Astrocyte (in vitro differentiated cells and primary cell): ENCODE measurements at regions not wholly inside any gene's neighbourhood (a gene's known extent, or its start where the extent isn't known, plus 50 kb on each side); places are given as distances from the start of the nearest gene placed in this dataset.

ENCODE experiments used
- DNase-seq: peaks from one replicate; pipeline ENCODE4 v3.0.0-alpha.2; 2010; ENCODE audit warnings: low read depth
- FAIRE-seq: peaks from 2 replicates; lab custom pipeline; 2011; peaks lifted over from hg19 to GRCh38; lab: Jason Lieb, UNC
- H2AFZ ChIP-seq: 2 replicates; pipeline ENCODE4 v1.6.0; 2012; ENCODE audit warnings: low read depth, low read length, inconsistent platforms
- H3K27ac ChIP-seq: 2 replicates; pipeline ENCODE4 v1.5.1; 2011; ENCODE audit warnings: low read depth, low read length, inconsistent platforms
- H3K27me3 ChIP-seq: 2 replicates; pipeline ENCODE4 v1.6.0; 2011; ENCODE audit warnings: low read length, inconsistent platforms; ENCODE audit not compliant: insufficient read depth
- H3K36me3 ChIP-seq: 2 replicates; pipeline ENCODE4 v1.5.1; 2011; ENCODE audit warnings: low read length, inconsistent platforms; ENCODE audit not compliant: insufficient read depth
- H3K4me1 ChIP-seq: 2 replicates; pipeline ENCODE4 v1.5.1; 2011; ENCODE audit warnings: low read length, inconsistent platforms; ENCODE audit not compliant: insufficient read depth
- H3K4me2 ChIP-seq: 2 replicates; pipeline ENCODE4 v1.6.0; 2012; ENCODE audit warnings: low read length, inconsistent platforms
- H3K4me3 ChIP-seq: 2 replicates; pipeline ENCODE4 v1.5.1; 2011; ENCODE audit warnings: low read depth, mild to moderate bottlenecking, low read length, inconsistent platforms; ENCODE audit not compliant: insufficient read depth
- H3K79me2 ChIP-seq: 2 replicates; pipeline ENCODE4 v1.6.0; 2012; ENCODE audit warnings: mild to moderate bottlenecking, low read length, inconsistent platforms; ENCODE audit not compliant: insufficient read depth
- H3K9ac ChIP-seq: 2 replicates; pipeline ENCODE4 v1.6.0; 2012; ENCODE audit warnings: mild to moderate bottlenecking, low read length, inconsistent platforms
- H3K9me3 ChIP-seq: 2 replicates; pipeline ENCODE4 v1.5.1; 2012; ENCODE audit warnings: low read depth, mild to moderate bottlenecking, low read length, inconsistent platforms; ENCODE audit not compliant: insufficient read depth
- H4K20me1 ChIP-seq: 2 replicates; pipeline ENCODE4 v1.6.0; 2012; ENCODE audit warnings: low read length, inconsistent platforms; ENCODE audit not compliant: insufficient read depth
- H3K27ac Mint-ChIP-seq: one replicate; pipeline ENCODE4 v1.8.0; 2021; ENCODE audit warnings: mild to moderate bottlenecking, mixed read lengths; ENCODE audit not compliant: unreplicated experiment
- H3K27me3 Mint-ChIP-seq: one replicate; pipeline ENCODE4 v1.8.0; 2021; ENCODE audit warnings: low read depth, mixed read lengths; ENCODE audit not compliant: unreplicated experiment
- H3K36me3 Mint-ChIP-seq: one replicate; pipeline ENCODE4 v1.8.0; 2021; ENCODE audit warnings: low read depth, mixed read lengths; ENCODE audit not compliant: unreplicated experiment
- H3K4me1 Mint-ChIP-seq: one replicate; pipeline ENCODE4 v1.8.0; 2021; ENCODE audit warnings: low read depth, mixed read lengths; ENCODE audit not compliant: unreplicated experiment
- H3K4me3 Mint-ChIP-seq: one replicate; pipeline ENCODE4 v1.8.0; 2021; ENCODE audit warnings: mild to moderate bottlenecking, moderate library complexity, mixed read lengths; ENCODE audit not compliant: unreplicated experiment
- H3K9me3 Mint-ChIP-seq: one replicate; pipeline ENCODE4 v1.8.0; 2021; ENCODE audit warnings: mild to moderate bottlenecking, mixed read lengths; ENCODE audit not compliant: unreplicated experiment
- EZH2 ChIP-seq: IDR thresholded peaks from 2 replicates; pipeline ENCODE4 v1.6.1; 2012; ENCODE audit warnings: mild to moderate bottlenecking, low read length, inconsistent platforms; ENCODE audit not compliant: insufficient read depth
- TF ChIP-seq, protein P1 (sequence below): IDR thresholded peaks from 2 replicates; pipeline ENCODE4 v1.5.1; 2011; ENCODE audit warnings: low read depth, mild to moderate bottlenecking, inconsistent platforms, low read length, moderate library complexity; ENCODE audit not compliant: insufficient read depth

- Histone ChIP-seq H3K27me3 (peaks cover 2% of the 10 kb centered on the region), H4K20me1 (no peaks in the 10 kb centered on the region), H3K27ac (no peak overlapping the region), H3K9me3 (no peaks in the 10 kb centered on the region), H2AFZ (no peak overlapping the region), H3K4me2 (no peak overlapping the region), H3K36me3 (no peaks in the 10 kb centered on the region), H3K4me1 (no peaks in the 10 kb centered on the region), H3K79me2 (no peaks in the 10 kb centered on the region), H3K4me3 (no peak overlapping the region), H3K9ac (no peak overlapping the region)
- no peak for FAIRE-seq
- Mint-ChIP-seq H3K36me3 (peaks cover 2% of the 10 kb centered on the region), H3K27me3 (peaks cover 8% of the 10 kb centered on the region), H3K9me3 (peaks cover 3% of the 10 kb centered on the region), H3K4me3 (no peak overlapping the region), H3K27ac (no peak overlapping the region), H3K4me1 (no peaks in the 10 kb centered on the region)
- TF ChIP-seq EZH2: no peak
- TF ChIP-seq, protein P1, sequence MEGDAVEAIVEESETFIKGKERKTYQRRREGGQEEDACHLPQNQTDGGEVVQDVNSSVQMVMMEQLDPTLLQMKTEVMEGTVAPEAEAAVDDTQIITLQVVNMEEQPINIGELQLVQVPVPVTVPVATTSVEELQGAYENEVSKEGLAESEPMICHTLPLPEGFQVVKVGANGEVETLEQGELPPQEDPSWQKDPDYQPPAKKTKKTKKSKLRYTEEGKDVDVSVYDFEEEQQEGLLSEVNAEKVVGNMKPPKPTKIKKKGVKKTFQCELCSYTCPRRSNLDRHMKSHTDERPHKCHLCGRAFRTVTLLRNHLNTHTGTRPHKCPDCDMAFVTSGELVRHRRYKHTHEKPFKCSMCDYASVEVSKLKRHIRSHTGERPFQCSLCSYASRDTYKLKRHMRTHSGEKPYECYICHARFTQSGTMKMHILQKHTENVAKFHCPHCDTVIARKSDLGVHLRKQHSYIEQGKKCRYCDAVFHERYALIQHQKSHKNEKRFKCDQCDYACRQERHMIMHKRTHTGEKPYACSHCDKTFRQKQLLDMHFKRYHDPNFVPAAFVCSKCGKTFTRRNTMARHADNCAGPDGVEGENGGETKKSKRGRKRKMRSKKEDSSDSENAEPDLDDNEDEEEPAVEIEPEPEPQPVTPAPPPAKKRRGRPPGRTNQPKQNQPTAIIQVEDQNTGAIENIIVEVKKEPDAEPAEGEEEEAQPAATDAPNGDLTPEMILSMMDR: no peak
- no peak for DNase-seq
These were observed 60.7 kb upstream of the BOD1 start for GRCh38 chr5:173677125-173677672.

DNA sequence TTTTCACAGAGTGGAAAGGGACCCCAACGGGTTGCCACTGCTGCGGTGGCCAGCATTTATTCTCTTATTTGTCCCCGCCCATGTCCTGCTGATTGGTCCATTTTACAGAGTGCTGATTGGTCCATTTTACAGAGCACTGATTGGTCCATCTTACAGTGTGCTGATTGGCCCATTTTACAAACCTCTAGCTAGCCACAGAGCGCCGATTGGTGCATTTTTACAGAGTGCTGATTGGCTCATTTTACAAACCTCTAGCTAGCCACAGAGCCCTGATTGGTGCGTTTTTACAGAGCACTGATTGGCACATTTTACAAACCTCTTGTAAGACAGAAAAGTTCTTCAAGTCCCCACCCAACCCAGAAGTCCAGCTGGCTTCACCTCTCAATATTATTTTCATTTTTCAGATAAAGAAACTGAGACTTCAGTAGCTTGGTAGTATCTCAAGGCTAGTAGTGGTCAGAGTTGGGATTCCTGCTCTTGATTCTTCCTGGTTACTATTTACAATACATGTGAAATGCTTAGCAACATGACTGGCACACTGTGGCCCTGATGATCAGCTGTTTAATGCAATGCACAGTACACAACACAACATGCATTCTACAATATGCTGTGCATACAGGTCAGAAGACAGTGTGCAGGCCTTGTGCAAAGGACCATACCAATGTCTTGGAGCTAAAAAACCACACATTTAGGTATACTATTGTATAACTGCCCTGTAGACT is 63.6 kb upstream of the BOD1 start:
- Histone ChIP-seq H3K27ac (no peak overlapping the region), H4K20me1 (no peaks in the 10 kb centered on the region), H3K79me2 (no peaks in the 10 kb centered on the region), H3K27me3 (no peaks in the 10 kb centered on the region), H3K36me3 (no peaks in the 10 kb centered on the region), H3K9ac (no peak overlapping the region), H3K4me1 (no peaks in the 10 kb centered on the region), H3K4me3 (no peak overlapping the region), H3K4me2 (no peak overlapping the region), H2AFZ (no peak overlapping the region), H3K9me3 (no peaks in the 10 kb centered on the region)
- Mint-ChIP-seq H3K27me3 (no peaks in the 10 kb centered on the region), H3K27ac (no peak overlapping the region), H3K9me3 (peaks cover 3% of the 10 kb centered on the region), H3K4me1 (no peaks in the 10 kb centered on the region), H3K4me3 (no peak overlapping the region), H3K36me3 (peaks cover 2% of the 10 kb centered on the region)
- DNase-seq: no peak
- no peak for TF ChIP-seq EZH2
- TF ChIP-seq, protein P1: no peak
- no peak for FAIRE-seq

DNA sequence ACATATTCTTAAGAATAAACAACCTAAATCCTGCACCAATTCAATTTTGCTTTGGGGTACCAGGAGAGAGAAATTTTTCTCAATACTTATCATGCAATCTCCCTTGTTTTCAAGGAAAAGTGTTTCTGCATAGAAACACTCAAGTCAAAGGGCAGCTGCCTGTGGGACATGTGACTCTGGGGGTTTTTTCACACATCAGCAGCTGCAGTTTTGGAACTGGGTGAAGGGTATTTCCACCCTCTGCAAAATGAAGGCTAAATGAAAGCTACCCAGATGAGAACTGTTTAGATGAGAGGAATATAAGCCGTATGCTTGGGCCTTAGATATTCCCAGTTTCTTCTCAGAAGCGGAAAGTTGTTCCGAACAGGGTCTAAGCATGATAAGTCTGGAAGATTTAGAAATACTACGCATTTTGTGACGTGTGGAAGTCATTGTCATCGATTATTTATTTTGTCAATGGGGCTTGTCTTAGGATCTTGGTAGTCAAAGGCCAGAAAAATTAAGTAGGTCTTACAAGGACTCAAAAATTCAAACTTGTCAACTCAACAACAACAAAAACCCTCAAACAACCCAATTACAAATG is 64.3 kb upstream of the BOD1 start:
- Mint-ChIP-seq H3K4me1 (no peaks in the 10 kb centered on the region), H3K36me3 (peaks cover under 1% of the 10 kb centered on the region), H3K4me3 (no peak overlapping the region), H3K9me3 (peaks cover 1% of the 10 kb centered on the region), H3K27me3 (no peaks in the 10 kb centered on the region), H3K27ac (no peak overlapping the region)
- no peak overlapping the region for H3K27ac ChIP-seq
- H3K9ac ChIP-seq: no peak overlapping the region
- TF ChIP-seq EZH2: no peak
- TF ChIP-seq, protein P1: no peak
- H3K79me2 ChIP-seq: no peaks in the 10 kb centered on the region
- DNase-seq (no peak), FAIRE-seq (no peak)
- no peaks in the 10 kb centered on the region for H3K36me3 ChIP-seq
- H3K4me3 ChIP-seq: no peak overlapping the region
- no peaks in the 10 kb centered on the region for H4K20me1 ChIP-seq
- no peaks in the 10 kb centered on the region for H3K9me3 ChIP-seq
- H2AFZ ChIP-seq: no peak overlapping the region
- no peaks in the 10 kb centered on the region for H3K4me1 ChIP-seq
- H3K4me2 ChIP-seq: no peak overlapping the region
- H3K27me3 ChIP-seq: no peaks in the 10 kb centered on the region
